ENCODE measurements at regions not wholly inside any gene's neighbourhood (a gene's known extent, or its start where the extent isn't known, plus 50 kb on each side); places are given as distances from the start of the nearest gene placed in this dataset.
"Not testable (repeated sequence)": the region's sequence is repeated elsewhere in the genome, so short reads cannot be mapped to it uniquely, and the experiment has no call there.

- no peak for DNase-seq (ENCODE audit: low read depth)
Observed at GRCh38 chr3:6580808-6581207, 280.1 kb upstream of the GRM7 start.

GRCh38 chr3:6585360-6585759 is 275.6 kb upstream of the GRM7 start:
- no peak for DNase-seq (ENCODE audit: low read depth)

DNA sequence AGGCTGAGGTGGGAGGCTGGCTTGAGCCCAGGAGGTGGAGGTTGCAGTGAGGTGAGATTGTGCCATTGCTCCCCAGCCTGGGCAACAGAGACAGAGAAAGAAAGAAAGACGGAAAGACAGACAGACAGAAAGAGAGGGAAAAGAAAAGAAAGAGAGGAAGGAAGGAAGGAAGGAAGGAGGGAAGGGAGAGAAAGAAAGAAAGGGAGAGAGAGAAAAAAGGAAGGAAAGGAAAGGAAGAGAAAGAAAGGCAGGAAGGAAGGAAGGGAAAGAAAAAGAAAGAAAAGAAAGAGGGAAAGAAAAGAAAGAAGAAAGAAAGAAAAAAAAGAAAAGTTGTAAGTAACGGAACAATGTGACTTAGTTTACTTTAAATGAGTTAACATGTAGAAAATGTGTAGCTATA is 260.7 kb upstream of the GRM7 start:
- DNase-seq (ENCODE audit: low read depth): no peak

GRCh38 chr3:6601374-6601773 is 259.5 kb upstream of the GRM7 start:
- no peak for DNase-seq (ENCODE audit: low read depth)

DNA sequence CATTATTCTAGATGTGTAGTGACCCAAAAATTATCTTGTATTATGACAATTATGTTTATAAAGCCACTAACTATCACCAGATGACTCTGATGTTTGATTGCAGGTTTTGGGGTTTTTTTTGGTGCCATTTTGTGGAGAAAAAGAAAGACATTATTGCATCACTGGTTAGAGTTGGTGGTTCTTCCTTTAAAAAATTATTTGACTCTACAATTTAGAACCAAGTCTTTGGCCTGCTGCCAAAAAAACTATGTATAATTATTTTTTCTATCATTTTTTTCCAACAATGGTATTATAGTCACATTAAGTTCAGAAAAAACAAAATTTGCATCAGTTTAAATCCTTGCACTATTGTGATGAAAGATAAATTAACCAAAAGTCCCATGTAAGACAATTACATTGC is 258.6 kb upstream of the GRM7 start:
- no peak for DNase-seq (ENCODE audit: low read depth)

DNA sequence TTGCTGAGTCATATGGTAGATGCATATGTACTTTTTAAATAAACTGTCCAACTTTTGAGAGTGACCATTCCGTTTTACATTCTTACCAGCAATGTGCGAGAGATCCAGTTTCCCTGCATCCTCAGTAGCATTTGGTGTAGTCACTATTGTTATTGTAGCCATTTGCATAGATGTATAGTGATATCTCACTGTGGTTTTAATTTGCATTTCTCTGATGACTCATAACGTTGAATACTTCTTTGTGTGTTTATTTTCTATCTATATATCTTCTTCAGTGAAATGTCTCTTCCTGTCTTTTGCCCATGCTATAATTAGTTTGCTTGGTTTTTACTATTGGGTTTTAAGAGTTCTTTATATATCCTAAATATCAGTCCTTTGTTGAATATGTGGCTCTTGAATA is 255.7 kb upstream of the GRM7 start:
- no peak for DNase-seq (ENCODE audit: low read depth)

DNA sequence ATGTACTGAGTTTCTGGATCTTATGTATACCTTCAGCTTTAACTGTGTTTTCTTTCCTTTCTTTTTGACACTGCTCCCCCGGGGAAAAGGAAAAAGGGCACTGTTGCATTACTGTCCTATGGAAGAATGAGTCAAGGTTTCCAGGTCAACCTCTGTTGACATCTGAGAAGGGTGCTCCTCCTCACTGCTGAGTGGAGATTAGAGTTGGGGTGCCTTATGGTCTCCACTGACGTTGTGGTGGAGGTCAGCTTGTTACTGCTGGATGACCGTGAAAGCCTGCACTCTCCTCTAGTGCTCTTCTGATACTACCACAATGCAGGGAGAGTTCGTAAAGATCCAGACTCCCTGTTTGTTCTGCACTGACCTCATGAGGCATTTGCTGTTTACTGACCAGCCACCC is 252.1 kb upstream of the GRM7 start:
- no peak for DNase-seq (ENCODE audit: low read depth)

DNA sequence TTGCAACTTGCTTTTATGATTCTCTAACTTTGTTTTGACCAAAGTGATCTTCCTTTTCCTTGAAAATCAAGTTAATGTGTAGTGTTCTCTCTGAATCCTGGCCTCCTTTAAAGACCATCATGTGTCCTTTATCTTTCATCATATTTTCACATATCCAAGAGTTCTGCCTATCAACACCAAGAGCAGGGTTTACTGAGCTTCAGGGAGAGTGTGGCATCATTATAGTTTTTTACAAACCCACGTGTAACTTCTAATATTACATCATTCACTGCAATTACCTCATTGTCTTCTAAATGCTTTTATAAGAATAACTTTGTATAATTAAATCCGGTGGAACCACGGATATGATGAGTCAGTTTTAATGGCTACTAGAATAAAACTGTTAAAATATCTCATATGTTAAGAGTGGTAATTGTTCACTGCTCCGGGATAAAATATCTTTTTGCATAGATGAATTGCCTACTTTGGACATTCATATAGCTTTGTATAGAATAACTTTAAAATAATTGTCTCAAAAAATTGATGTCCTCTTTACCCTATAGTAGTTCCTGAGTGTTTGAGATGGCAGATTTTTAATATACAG is 248.8 kb upstream of the GRM7 start:
- no peak for DNase-seq (ENCODE audit: low read depth)

- no peak for DNase-seq (ENCODE audit: low read depth)
Observed at GRCh38 chr3:6622260-6622659, 238.7 kb upstream of the GRM7 start.

DNA sequence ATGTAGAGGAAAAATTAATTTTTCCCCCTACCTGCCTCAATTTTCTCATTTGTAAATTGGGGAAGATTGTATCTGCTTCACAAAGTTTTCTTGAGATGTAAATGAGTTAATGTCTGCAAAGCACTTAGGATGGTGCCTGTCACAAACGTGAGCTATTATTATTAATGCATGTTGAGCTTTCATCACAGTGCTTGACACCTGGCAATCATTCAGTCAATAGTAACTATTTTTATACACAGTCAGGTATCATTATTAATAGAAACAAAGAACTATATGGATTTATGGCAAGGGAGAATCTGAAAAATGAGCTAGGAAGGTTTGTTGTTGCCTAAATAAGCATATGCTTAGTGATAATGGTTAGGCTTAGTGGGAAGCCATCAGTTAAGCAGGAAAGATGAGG is 238.2 kb upstream of the GRM7 start:
- no peak for DNase-seq (ENCODE audit: low read depth)

DNA sequence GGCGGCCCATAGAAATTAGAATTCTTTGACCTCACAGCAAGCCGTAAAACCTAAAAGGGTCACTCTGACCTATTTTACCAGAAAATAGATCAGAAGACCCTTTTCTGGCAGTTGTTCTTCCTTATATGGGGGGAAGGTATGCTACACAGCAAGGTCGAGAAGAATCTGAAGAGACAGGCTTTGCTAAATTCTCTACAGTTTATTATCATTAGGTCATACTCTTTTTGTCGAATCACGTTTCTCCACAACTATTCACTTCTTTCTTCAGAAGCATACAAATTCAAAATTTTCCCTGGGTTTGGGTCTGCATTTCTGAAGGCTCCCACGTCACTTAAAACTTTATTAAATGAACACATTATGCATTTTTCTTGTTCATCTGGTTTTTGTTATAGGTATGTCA is 229.5 kb upstream of the GRM7 start:
- no peak for DNase-seq (ENCODE audit: low read depth)

DNA sequence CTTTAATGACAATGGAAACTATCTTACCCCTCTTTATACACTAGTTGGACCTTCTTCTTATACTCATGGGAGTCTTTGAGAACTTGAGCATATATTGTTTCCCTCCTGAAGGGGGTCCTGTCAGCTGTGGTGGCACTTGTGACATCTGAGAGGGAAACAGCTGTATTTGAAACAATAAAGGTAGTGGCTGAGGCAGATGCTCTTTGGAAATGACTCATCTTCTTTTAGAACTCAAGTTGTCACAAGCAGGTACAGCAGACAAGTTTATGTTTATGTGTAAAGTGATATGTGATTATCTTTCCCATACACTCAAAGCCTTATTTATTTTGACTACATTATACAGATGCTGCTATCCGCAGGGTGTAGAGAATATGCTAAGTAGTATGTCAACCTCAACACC is 220.0 kb upstream of the GRM7 start:
- no peak for DNase-seq (ENCODE audit: low read depth)

- no peak for DNase-seq (ENCODE audit: low read depth)
Observed at GRCh38 chr3:6644070-6644929, 216.6 kb upstream of the GRM7 start.

DNA sequence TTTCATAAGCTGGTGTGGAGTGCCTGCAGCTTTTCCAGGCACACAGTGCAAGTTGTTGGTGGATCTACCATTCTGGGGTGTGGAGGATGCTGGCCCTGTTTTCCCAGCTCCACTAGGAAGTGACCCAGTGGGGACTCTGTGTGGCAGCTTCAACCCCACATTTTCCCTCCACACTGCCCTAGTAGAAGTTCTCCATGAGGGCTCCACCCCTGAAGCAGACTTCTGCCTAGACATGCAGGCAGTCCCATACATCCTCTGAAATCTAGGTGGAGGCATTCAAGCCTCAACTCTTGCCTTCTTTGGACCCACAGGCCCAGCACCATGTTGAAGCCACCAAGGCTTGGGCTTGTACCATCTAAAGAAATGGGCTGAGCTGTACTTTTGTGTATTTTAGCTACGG is 206.2 kb upstream of the GRM7 start:
- DNase-seq (ENCODE audit: low read depth): no peak

GRCh38 chr3:6655275-6655674 is 205.6 kb upstream of the GRM7 start:
- no peak for DNase-seq (ENCODE audit: low read depth)

DNA sequence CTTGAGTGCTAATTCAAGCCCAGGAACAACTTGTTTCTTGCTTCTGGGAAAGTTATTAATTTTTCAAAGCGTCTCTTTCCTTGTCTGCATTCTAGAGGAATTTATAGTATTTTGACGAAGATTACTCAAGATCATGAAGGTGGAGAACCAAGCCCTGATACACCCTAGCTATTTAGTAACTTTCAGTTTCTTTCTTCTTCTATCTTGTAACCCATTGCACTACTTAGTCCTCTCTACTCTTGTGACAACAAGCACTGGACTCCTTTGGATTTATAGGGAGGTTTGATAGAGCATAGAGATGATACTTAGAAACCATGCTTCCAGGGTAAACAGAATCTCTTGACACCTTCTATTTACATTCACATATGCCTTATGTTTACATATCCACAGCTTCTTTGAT is 203.3 kb upstream of the GRM7 start:
- no peak for DNase-seq (ENCODE audit: low read depth)

DNA sequence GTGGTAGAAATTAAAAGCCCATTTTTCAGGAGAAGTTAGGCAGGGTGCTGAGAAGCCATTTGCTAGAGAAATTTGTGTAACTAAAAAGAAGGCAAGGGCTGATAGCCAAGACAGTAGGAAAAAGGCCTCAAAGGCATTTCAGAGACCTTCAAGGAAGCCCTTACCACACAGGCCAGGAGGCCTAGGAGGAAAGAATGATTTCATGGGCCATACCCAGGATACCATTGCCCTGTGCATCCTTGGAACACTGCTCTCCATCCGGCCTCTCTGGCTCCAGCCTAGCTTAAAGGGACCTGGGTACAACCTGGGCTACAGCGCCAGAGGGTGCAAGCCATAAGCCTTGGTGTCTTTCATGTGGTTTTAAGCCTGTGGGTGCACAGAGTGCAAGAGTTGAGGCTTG is 193.6 kb upstream of the GRM7 start:
- DNase-seq (ENCODE audit: low read depth): no peak

DNA sequence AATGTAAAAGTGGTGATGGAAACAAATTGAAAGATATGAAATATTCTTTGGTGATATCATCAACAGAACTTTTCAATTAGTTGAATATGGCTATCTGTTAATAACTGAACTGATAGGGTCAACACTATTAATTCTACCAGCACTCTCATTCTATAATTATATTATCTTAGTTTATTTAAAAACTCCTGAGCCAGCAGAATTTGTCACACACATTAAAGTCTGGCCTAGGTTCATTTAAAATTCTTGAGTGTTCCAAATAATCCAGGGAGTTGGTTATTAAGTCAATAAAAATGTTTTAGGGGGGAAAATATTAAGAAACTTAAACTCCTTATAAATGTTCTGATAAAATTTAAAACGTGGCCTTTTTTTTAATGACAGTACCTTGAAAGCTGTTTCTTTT is 189.6 kb upstream of the GRM7 start:
- no peak for DNase-seq (ENCODE audit: low read depth)

DNA sequence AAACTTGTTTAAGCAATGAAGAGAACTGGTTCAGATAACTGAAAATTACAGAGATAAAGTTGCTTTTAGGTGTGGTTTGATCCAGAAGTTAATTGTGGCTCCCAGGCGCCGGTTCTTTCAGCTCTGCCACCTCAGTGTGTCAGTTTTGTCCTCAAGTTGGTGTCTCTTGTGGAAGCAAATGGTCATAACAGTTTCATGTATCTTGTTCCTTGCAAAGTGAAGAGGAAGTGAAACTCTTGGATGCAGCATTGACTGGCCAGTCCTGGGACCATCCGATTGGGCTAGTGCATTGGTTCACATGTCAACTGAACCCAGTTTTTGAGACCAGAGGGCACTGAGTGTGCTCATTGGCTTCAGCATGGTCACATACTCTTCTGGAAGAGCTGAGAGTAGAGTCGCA is 181.4 kb upstream of the GRM7 start:
- DNase-seq (ENCODE audit: low read depth): no peak

GRCh38 chr3:6680119-6680806 is 180.7 kb upstream of the GRM7 start:
- no peak for DNase-seq (ENCODE audit: low read depth)

GRCh38 chr3:6697285-6697684 is 163.6 kb upstream of the GRM7 start:
- DNase-seq (ENCODE audit: low read depth): no peak

DNA sequence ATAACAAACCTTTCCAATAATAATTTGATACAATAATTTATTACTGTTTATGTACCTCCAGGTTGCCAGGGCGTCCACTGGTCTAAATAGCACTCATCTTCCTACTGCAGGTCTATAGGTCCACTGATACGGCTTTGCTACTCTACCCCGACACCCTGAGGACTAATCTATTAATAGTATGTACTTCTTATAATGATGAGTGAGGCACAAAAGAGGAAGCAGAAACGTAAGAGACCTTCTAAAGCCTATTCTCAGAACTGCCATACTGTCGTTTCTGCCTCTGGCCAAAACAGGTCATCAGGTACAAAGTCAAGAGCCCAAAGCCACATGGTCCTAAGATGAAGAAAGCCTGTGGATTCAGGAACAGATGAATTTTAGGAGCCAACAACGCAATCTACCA is 163.2 kb upstream of the GRM7 start:
- DNase-seq (ENCODE audit: low read depth): no peak

DNA sequence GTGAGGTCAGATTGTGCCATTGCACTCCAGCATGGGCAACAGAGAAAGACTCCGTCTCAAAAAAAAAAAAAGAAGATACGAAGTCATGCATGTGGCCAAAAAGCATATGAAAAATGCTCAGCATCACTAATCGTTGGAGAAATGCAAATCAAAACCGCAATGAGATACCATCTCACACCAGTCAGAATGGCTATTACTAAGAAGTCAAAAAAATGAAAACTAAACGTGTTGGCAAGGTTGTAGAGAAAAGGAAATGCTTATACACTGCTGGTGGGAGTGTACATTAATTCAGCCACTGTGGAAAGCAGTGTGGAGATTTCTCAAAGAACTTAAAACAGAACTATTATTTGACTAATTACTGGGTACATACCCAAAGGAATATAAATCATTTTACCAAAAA is 156.1 kb upstream of the GRM7 start:
- not testable (repeated sequence) for DNase-seq (ENCODE audit: low read depth)
